Erythroblast (primary cell): ENCODE measurements at regions not wholly inside any gene's neighbourhood (a gene's known extent, or its start where the extent isn't known, plus 50 kb on each side); places are given as distances from the start of the nearest gene placed in this dataset.
"Not testable (repeated sequence)": the region's sequence is repeated elsewhere in the genome, so short reads cannot be mapped to it uniquely, and the experiment has no call there.

ENCODE experiments used
- GATA1 ChIP-seq: IDR thresholded peaks from 2 replicates; pipeline ENCODE4 v1.6.1; 2011; ENCODE audit warnings: low read depth, mild to moderate bottlenecking, control low read depth, low read length, moderate library complexity
- POLR2A ChIP-seq: IDR thresholded peaks from 2 replicates; pipeline ENCODE4 v1.6.1; 2011; ENCODE audit warnings: mild to moderate bottlenecking, low read length

DNA sequence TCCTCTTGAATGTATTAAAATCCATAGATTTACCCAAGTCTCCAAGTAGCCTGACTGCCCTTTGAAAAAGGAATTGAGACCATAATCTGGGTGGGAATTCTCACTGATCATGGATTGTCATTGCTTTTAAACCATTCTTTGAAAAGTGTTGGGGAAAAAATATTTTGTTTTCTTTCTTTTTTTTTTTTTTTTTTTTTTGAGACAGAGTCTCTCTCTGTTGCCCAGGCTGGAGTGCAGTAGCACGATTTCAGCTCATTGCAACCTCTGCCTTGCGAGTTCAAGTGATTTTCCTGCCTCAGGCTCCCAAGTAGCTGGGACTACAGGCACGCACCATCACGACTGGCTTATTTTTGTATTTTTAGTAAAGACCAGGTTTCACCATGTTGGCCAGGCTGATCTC lies 119.6 kb upstream of the PRSS16 start:
- TF ChIP-seq POLR2A, GATA1: not testable (repeated sequence)
